ENCODE measurements at regions not wholly inside any gene's neighbourhood (a gene's known extent, or its start where the extent isn't known, plus 50 kb on each side); places are given as distances from the start of the nearest gene placed in this dataset.
A peak's percentile ranks its signal among the peaks of the same experiment; 100 is the strongest.
"Not testable (repeated sequence)": the region's sequence is repeated elsewhere in the genome, so short reads cannot be mapped to it uniquely, and the experiment has no call there.

GRCh38 chr17:63293323-63294075 lies 152.6 kb downstream of the CYB561 start:
- peak; percentile 62 for DNase-seq (ENCODE audit: low spot score)

DNA sequence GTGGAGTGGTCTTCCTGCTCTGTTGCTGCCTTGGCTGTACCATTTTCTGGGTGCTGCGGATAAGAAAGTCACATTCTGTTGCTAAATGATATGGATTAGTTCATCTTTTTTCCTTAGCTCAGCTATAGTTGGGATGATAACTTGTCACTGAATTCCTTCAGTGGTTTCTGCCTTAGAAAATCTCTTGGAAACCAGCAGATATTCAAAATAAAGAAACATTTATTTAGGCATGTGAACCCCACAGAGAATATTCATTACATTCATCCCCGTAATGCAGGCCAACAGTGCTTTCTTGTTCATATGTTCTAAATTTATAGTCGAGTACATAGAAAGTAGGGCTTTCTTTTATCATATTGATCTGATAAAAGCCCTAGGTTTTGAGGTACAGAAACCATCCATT lies 151.3 kb downstream of the CYB561 start:
- DNase-seq (ENCODE audit: low spot score): no peak

GRCh38 chr17:63295288-63295687 lies 150.8 kb downstream of the CYB561 start:
- no peak for DNase-seq (ENCODE audit: low spot score)

DNA sequence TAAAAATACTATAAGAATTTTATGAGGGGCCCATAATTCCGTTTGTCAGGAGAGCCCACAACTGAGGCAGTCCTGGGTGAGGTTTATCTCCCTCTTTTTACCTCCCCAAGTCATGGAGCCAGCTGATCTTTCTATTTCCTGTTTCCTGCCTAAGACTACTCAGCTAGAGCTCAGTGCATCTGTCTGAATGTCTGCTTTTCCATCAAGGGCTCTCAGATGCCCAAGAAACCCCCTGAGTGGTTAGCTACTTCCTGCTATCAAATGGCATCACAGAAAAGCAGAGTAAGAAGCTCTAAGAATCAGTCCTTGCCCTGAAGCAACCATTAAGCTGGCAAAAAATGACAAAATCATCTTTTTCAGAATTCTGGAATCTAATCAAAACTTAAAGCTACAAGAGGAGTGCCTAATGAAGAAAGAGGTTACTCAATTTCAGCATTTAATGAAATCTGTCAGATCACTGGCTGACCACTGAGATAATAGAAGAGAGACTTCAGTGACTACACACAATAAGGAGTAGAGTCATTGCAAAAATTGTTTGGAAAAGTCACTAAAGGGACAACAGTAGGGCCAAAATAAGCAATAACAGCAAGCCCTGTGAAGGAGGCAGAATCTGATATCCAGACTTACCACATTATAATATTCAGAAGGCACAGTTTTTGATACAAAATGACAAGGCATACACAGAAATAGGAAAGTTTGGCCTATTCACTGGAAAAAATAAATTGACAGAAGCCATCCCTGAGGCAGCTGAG lies 150.1 kb downstream of the CYB561 start:
- no peak for DNase-seq (ENCODE audit: low spot score)

GRCh38 chr17:63298916-63299315 lies 147.2 kb downstream of the CYB561 start:
- not testable (repeated sequence) for DNase-seq (ENCODE audit: low spot score)

- DNase-seq (ENCODE audit: low spot score): no peak
Observed at GRCh38 chr17:63304704-63305261, 141.3 kb downstream of the CYB561 start.

DNA sequence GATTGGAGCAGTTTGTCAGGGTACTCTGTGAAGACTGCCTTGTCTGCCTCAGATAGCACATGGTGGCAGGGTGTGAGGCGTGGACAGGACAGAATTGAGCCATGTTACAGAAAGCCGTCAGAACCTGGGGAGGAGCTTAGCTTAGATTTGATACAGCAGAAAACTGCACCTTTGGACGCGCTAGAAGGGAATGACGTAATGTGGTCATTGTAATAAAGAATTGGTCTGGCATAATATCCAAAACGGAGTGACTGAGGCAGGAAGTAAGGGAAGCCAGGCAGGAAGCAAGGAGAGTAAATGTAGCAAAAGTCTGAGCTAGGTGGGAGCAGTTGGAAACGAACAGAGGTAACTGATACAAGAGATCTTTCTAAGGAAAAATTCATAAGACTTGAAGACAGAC lies 140.2 kb downstream of the CYB561 start:
- no peak for DNase-seq (ENCODE audit: low spot score)

- no peak for DNase-seq (ENCODE audit: low spot score)
Observed at GRCh38 chr17:63306855-63307254, 139.3 kb downstream of the CYB561 start.

DNA sequence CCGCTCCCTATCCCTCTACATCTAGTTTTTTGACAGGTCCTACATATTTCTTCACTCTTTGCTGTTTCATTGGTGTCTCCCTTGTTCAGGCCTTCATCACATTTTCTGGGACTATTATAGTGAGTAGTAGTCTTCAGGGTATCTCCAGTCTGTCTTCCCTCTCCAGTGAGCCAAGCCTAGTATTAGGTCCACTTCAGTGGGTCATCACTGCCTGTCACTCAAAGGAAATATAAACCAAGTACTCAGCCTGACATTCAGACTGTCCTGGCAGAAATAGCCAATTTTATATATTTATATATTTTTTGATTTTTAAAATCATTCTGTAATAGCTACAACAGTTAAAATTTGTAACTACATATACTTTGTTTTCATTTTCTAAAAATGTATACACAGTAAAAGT lies 137.8 kb downstream of the CYB561 start:
- DNase-seq (ENCODE audit: low spot score): no peak

DNA sequence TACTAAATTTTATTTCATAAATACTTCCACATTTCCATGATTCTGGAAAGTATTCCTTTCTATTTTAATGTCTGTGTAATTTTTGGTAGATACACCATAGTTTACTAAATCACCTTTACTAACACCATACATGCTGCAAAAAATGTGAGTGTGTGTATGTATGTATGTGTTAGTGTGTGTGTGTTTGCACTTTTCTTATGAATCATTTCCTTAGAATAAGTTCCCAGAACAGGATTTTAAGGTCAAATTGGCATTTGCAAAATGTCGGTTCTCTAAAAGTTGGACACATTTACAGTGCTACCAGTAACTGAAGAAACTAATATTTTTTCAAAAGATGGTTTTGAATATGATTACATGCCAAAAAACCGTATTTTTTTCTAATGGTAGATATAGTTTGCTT lies 137.1 kb downstream of the CYB561 start:
- DNase-seq (ENCODE audit: low spot score): no peak

- DNase-seq (ENCODE audit: low spot score): no peak
Observed at GRCh38 chr17:63311416-63311937, 134.6 kb downstream of the CYB561 start.

- no peak for DNase-seq (ENCODE audit: low spot score)
Observed at GRCh38 chr17:63314761-63315160, 131.3 kb downstream of the CYB561 start.

- no peak for DNase-seq (ENCODE audit: low spot score)
Observed at GRCh38 chr17:63316100-63316499, 130.0 kb downstream of the CYB561 start.

DNA sequence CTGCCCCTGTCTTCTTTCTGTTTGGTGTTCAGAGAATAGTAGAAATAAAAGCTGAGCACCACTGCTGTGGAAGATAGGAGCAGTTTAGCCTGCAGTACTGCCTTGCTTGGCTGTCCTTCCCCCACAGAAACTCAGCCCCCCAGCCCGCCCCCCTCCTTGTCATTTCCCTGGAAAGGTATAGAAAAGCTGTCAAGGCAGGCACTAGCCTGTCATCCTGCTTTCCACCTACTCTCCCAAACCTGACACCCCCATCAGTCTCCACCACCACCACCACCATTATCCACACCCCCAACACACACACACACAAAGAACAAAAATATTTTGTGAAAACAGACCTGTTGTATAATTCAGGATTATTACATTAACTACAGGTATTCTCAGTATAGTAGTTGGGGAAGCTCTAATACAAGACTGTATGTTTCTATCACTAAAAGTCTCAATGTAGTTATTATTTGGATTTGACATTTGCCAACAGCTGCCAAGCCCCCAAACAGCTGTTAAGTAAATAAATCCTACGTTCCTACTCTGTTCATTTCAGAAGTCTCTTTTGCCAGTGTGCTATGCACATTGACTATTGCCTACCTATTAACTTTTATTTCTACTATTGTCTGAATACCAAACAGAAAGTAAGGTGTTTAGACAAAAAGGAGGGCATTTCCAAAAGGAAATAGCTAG lies 128.8 kb downstream of the CYB561 start:
- DNase-seq (ENCODE audit: low spot score): no peak

GRCh38 chr17:63325808-63326207 lies 120.3 kb downstream of the CYB561 start:
- no peak for DNase-seq (ENCODE audit: low spot score)

GRCh38 chr17:63329876-63330275 lies 116.2 kb downstream of the CYB561 start:
- no peak for DNase-seq (ENCODE audit: low spot score)

- no peak for DNase-seq (ENCODE audit: low spot score)
Observed at GRCh38 chr17:63331301-63332061, 114.6 kb downstream of the CYB561 start.

DNA sequence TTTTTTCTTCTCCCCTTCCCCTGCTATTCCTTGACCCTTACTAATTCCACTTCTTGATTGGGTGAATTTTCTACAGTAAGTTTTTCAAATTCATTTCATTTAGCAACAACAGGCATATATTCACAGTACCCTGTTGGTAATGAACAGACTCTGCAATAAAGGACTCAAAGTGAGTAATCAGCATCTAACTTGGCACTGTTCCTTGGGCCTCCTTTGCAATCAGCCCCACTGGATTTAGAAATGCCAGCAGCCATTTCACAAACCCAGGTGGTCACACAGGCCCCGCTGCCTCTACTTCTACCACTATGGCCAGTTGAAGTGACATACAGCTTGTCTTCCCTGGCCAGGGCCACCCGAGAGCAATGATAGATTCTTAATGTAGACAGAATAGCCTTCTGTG lies 113.8 kb downstream of the CYB561 start:
- no peak for DNase-seq (ENCODE audit: low spot score)

DNA sequence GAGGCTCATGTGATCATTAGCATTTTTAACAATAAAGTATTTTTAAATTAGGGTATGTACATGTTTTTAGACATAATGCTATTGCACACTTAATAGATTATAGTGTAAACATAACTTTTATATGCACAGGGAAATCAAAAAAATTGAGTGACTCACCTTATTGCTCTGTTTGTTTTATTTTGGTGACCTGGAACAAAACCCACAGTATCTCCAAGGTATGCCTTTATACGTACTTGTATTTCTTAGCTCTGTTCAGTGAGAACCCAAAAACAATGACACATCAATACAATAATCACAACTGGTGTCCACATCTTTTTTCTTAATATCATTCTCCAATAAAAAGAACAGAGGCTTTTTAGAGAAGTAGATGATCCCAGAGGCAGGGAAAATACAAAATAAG lies 112.2 kb downstream of the CYB561 start:
- DNase-seq (ENCODE audit: low spot score): no peak

DNA sequence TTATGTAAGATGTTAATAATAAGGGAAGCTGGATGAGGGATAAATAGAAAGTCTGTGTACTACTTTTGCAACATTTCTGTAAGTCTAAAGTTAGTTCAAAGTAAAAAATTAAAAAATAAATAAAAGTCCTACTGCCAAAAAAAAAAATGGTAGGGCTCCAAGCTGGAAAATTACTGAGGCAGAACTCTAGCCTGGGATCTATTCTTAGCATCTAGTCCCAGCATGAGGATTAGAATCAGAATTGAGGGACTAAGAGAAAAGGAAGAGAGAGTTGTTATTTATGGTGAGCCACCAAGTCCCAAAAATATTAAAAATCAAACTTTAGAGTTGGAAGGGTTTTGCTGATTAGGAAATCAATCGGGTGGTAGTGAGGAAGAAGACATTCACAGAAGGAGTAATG lies 110.3 kb downstream of the CYB561 start:
- no peak for DNase-seq (ENCODE audit: low spot score)

DNA sequence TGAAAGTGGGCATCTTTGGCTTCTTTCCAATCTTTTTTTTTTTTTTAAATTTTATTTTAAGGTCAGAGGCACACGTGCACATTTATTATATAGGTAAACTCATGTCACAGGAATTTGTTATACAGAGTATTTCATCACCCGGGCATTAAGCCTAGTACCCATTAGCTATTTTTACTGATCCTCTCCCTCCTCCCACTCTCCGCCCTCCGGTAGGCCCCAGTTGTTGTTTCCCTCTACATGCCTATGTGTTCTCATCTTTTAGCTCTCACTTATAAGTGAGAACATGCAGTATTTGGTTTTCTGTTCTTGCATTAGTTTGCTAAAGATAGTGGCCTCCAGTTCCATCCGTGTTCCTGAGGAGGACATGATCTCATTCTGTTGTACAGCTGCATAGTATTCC lies 108.5 kb downstream of the CYB561 start:
- DNase-seq (ENCODE audit: low spot score): no peak

GRCh38 chr17:63338272-63338671 lies 107.8 kb downstream of the CYB561 start:
- DNase-seq (ENCODE audit: low spot score): no peak

All from AG20443 (cell line).